T-helper 2 cell treated with Interferon-gamma antibody and Interleukin-4, amounts not matched to agents 100 ng/mL and 5 ng/mL, for 36 hours (primary cell): ENCODE measurements at regions not wholly inside any gene's neighbourhood (a gene's known extent, or its start where the extent isn't known, plus 50 kb on each side); places are given as distances from the start of the nearest gene placed in this dataset.

Source experiments
- intact Hi-C: fragments of 100-400 bp; cut with micrococcal nuclease; formaldehyde crosslinking; loops from one replicate; pipeline ENCODE4 v1.15.1; 2023

DNA sequence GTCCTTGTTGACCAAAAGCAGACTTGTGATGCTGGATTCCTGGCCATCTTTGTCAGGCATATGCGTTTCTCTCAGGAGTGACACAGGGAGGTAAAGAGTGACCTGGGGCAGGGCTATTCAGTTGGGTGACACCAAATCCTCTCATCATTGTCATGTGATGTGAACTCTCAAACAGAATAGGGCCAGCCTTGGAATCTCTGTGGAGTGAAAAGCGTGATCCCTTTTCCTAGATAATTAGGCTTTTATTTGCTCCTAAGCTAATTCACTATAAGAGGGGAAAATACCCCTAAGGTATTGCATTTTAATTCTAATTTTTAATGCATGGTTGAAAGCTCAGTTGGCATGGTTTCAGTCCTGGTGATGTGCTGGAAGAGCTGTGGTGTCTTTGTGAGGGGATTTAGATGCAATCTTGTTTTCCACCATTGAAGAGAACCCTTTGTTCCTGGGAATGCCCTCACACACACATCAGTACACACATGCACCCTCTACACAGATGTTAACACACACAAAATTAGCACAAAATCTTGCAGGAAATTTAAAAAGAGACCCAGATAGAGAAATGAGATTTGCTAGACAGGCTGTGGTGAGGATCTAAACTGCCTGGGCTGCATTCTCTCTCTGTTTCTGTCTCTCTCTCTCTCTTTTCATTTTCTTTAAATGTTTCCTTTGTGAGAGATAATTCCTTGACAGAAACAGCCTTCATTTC is 349.9 kb downstream of the TSN start:
- intact Hi-C loops: no loop called here

DNA sequence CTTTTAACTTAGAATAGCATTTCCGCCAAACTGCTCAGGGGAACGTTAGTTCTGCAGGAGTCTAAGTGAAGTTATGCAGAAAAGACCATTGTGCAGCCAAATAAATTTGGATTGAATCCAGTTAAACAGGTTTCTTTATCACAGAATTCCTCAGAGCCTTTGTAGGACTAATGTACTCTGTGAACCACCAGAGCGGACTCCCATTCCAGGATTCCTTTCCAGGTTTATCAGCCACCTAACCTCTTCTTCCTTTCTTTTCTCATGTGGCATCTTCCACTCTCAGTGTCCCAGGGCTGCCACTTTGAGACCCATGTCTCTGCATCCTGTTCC is 350.4 kb downstream of the TSN start:
- intact Hi-C loops: no loop called here

DNA sequence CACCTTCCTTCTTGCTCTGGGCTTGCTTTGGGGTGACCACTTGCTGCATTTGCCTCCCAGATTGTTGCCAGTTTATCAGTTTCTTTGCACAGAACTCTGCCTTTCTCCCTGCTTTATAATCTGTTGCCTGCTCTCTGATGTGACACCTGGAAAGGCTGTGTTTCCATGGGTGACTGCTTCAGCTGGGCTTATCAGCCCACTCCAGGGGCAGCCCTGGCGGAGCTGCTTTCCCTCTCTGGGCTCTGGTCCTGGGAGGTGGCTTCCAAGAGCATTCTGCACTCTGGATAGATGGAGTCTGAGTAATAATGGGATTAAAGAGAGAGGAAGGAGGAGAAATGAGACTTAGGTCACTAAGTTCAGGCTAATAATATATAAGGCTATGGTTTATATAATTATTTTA is 352.7 kb downstream of the TSN start:
- intact Hi-C loops: no loop called here

DNA sequence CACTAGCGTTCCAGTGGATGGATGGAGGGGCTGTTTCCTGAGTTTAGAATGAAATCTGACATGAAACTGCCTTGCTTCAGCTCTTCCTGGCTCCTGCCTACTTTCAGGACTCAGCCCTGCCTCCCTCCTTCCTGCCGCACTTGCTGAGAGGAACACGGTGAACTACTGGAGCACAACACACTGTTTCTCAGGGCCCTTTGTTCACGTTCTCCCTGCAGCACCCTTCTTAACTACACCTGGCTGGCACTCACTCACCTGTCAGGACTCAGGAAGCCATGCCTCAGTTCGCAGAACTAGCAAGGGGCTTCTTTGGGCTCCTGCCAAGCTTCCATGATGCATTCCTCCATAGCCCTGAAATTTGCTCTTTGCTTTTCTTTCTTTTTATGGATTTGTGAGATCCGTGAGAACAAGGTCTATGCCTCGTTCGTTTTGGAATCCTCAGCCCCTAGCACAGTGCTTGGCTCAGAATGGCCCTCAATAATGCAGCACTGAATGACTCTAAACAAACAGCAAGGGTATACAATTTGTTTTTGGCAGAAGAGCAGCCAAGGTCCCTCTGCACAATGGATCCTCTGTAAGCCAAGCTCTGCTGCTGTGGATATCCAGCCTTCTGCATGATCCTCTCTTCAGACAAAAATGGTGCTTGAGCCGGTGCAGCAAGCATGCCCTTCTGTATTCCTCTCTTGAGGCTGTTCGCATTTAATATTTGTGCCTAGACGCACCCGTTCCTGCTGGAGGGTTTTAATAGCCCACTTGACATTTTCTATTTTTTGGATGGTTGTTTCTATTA is 357.0 kb downstream of the TSN start:
- intact Hi-C loops: no loop called here

DNA sequence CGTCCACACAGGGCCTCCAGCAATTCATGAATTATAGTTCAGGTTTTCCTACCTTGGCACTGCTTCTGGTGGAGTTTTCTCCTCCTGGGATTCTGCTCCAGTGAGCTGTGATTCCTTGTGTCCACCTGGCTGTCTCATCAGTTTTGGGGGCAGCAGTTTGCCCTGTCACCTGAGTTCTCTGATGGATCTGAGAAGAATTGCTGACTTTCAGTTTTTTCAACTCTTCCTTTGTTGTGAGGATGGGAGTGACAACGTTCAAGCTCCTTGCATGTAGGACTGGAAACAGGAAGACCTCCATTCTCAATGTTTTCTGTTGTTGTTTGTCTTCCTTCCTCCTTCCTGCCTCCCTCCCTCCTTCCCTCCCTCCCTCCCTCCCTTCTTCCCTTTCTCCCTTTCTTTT is 359.0 kb downstream of the TSN start:
- intact Hi-C loops: no loop called here

DNA sequence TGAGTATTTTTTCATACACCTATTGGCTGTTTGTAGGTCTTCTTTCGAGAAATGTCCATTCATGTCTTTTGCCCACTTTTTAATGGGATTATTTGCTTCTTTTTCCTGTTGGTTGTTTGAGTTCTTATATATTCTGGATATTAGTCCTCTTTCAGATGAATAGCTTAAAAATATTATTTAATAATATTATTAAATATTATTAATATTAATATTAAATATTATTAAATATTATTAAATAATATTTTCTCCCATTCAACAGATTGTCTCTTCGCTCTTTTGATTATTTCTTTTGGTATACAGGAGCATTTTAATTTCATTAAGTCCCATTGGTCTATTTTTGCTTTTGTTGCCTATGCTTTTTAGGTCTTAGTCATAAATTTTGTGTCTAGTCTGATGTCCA is 361.9 kb downstream of the TSN start:
- intact Hi-C loops: no loop called here

DNA sequence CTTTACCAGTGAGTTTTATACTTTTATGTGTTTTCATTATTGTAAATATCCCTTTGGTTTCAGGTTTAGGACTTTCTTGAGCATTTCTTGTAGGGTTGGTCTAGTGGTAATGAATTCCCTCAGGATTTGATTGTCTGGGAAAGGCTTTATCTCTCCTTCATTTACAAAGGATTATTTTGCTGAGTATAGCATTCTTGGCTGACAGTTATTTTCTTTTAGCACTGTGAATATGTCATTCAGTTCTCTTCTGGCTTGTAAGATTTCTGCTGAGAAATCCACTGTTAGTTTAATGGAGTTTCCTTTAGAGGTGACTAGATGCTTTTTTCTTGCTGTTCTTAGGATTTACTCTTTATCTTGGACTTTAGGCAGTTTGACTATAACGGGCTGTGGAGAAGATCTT is 373.9 kb downstream of the TSN start:
- intact Hi-C loops: no loop called here

DNA sequence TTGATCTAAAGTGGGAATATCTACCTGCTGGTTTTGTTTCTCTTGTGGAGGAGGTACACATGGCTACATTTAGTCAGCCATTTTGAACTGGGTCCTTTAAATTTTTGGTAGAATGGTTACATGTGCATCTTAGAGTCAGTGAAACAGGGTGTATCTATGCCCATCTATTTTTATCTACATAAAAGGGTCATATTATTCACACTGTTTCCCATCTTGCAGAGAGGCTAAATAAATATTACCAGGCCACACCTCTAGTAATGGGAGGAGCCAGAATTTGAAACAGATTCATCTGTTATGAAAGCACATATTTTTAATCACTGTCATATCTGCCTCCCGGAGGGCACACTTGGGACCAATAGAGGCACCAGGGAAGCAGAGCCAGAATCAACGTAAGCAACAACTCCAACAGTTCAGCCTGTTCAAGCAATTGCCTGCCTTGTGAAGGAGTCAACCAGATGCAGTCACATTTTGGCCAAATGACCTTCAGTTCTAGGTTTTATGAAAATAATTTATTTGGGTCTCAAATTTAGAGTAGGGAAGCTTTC is 376.8 kb downstream of the TSN start:
- intact Hi-C loops: no loop called here

DNA sequence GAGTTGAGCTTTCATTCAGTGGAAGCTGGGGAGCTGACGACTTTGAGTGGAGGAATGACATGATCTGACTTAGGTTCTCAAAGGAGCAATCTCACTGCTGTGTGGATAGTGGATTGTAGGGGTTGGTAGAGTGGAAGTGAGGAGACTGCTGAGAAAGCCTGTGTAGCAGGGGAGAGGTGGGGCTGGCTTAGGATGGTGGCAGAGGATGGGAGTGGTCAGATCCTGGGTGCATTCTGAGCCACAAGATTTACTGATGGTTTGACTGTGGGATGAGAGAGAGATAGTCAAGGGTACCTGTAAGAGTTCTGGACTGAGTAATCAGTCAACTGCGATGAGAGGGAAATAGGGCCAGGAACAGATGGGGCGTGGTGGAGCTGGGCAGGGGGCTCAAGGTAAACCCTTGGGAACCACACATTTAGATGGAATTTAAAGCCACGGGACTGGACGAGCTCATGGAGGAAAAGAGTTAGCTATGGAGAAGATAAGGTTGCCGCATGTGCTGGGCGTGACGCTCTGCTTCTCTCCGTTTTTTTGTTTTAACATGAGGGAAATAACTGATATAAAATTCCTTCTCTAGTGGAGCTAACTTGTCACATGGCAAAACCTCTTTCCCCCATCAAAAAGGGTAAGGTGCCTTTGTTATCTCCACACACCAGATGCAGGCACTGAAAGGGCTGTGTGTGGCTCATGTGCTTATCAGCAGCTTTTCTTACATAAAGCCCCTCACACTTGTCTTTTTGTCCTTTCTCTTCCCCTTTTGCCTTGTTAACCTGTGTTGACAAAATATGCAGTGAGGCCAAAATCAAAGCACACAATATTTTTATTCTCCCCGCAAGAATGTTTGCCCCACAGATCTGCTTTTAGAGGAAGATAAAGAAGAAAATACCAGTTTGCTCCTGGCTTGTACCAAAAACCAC is 379.8 kb downstream of the TSN start:
- intact Hi-C loops: no loop called here

DNA sequence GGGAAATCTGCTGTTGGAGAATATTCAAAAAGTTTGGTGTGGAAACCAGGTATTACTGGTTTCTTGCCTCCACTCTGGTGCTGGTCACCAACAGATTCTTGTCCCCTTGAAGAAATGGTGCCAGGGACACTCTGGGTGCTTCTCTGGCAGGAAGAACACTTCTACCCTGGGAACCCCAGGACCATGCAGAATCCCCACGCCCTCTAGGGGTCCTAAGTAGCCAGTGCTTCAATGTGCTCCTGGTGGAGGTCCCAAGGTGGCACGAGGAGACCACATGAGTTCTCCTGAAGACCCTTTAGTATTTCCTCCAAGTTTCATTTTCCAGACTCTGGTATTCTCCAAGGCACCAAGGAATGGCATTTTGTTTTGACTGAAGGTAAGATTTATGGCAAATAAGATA is 380.6 kb downstream of the TSN start:
- intact Hi-C loops: no loop called here

DNA sequence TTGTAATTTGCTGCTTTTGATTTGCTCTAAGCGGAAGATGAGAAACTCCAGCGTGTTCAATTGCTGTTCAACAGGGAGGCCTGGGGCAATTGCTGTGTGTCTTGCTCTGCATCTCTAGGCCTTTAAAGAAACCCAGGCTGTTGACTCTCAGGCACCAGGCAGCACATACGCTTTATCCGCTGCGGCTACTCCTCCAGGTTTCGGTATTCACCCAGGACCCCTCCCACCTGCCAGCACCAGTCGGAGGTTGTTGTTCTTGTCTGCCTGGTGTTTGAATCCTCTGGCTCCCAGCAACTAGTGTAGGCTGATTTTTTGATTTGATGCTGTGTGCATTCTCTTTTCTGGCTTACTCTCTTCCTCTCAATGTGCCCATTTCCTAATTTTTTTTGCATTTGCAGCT is 383.1 kb downstream of the TSN start:
- intact Hi-C loops: no loop called here

DNA sequence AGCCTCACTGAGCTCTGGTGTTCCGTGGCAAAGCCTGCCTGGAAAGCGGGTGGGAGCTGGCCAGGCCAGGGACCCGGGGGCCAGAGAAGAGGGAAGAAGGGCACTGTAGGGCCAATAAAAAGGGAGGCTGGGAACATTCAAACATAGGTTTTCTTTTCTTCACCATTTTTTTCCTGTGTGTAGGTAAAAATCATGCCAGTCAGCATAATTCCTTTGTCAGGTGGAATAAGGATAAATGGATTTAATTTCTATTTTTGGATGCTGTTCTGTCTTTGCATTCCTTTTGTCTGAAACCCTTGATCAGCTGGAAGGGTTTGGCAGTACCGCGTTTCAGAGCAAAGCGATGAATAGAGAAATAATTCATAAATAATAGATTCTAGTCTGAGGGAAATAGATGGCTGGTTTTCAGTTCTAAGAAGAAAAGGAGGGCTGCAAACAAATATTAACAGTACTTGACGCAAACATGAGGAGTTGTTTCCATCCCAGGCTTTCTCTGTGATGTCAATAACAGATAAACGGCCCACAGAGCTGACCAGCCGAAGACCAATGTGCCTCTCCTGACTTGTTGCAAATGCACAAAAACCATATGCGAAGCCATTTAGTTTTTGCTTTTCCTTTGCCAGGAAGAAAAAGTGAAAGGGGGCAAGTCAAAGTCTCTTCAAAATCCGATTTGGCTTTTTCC is 384.4 kb downstream of the TSN start:
- intact Hi-C loops: no loop called here

DNA sequence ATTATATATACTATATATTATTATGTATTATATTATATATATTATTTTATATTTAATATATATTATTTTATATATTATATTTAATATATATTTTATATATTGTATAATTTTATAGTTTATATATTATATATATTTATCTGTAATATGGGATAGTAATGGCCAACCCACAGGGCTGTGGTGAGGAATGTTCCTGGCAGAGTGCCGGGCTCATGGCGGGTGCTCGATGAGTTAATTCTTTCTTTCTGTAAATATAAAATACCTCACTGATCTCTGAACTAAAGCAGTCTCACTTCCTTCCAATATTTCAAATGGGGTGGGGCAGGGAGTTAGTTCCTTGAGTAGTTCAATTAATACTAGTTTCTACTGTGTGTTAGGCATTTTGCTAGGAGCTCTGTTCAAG is 389.4 kb downstream of the TSN start:
- intact Hi-C loops: no loop called here

DNA sequence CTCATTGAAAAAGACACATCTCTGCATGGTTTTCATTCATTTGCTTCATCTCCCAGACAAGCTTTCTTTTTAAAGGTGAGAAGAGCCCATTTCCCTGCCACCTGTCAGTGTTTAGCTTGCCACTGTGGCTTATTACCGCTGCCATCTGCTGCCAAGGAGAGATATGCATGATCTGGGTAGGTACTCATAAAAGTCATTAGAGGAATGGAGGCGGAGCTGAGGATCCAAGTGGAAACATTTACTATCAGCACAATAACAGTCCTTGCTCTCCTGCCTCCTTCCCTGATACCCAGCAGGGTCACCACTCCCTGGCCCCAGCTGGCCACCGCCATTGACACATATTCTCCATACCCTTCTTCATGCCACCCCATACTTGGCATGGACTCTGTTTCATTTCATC is 390.4 kb downstream of the TSN start:
- intact Hi-C loops: no loop called here

DNA sequence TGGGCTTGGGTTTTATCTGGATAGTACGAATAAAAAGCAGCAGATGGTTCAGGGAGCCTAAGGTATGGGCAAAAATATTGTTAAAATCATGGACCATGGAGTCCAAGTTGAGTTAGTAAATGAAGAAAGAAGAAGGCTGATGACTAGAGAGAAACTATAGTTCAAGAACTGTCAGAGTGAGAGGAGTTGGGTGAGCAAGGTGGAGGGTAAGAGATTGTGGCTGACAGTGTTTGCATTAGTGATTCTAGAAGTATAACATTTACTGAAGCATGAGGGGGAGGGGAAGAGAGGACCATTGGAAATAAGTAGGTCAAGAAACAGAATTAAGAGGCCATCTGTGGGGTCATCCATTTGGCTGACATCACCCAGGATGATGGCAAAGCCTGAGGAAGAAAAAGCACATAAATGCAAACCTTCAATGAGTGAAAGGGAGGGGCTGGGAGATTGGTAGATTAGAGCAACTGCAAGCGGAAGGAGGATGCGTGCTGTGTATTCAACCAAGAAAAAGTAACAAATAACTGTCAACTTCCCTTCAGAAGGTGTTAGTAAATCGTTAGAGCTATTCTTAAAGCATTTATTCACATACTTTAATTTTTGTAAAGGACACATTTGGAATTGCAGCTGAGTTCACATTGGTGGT is 392.8 kb downstream of the TSN start:
- intact Hi-C loops: no loop called here

DNA sequence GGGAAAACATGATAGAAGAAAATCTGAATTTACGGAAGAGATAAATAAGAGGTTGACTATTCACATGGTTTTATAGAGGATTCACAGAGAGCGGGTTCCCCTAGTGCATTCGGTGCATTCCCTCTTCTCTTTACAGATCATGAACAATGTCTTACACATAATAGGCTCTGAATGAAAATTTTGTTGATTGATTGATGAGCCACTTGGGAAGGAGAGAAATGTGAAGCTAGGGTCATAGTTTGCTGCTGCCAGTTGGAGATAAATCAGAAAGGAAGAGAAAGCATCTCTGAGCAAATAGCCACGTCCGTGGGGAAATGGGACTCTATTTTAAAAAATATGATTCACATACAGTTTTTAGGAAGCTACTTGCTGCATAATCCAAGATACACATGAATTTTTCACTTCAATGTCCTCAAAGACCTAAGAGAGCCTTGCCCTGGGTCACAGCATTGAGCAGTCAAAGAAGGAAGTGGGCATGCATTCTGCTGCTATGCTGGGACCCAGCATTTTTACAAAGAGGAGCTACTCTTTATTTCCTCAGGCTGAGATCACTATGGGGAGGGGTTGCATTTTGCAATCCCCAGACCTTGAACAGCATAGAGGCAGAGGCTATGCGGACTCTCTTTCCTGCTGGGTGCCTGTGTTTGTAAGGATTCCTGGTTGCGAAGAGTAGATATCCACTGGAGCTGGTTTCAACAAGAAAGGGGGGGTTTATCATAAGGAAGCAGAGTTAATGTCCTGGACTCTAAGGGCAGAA is 395.3 kb downstream of the TSN start:
- intact Hi-C loops: no loop called here

DNA sequence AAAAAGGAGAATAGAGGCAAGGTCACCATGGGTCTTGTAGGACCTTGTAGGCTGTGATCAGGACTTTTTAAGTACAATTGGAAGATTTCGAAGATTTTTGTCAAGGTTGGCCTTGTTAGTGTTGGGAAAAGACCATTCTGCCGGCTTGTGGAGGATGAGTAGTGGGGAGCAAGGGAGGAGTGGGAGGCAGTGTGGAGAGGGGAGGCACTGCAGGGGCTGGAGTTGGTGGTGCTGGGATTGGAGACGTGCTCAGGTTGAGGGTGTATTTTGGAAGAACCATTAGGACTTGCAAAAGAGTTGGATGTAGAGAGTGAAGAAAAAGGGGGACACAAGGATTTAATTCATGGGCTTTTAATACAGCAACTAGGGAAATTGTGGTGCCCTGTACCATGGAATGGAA is 397.1 kb downstream of the TSN start:
- intact Hi-C loops: no loop called here

DNA sequence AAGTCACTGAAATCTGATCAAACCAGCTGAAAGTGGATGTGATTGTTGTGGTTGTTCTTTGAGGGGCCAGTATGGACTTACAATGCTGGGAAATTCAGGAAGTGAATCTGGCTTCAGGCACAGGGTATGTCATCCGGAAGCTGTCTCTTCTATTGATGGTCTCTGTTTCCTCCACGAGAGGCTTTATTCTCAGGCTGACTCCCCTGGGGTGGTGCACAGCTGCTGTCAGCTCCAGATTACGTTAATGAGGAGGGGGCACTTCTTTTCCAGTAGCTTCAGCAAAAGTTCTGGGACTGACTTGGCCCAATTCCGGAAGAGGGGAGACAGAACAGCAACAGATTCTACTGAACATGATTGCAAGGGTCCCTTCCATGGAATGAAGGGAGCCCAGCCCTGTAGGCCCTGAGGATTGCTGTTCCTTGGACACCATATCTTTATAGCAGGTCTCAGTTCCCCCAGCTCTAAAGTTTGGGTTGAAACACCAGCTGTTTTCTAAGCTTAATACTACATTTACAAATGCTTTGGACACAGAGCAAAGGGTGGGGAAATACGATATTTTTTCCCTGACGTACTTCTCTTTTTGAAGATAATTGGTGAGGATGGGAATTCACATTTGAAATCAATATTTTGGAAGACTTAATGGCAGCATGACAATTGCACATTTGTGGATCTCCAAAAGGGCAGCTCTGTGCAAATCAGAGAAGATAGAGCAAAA is 400.9 kb downstream of the TSN start:
- intact Hi-C loops: no loop called here

DNA sequence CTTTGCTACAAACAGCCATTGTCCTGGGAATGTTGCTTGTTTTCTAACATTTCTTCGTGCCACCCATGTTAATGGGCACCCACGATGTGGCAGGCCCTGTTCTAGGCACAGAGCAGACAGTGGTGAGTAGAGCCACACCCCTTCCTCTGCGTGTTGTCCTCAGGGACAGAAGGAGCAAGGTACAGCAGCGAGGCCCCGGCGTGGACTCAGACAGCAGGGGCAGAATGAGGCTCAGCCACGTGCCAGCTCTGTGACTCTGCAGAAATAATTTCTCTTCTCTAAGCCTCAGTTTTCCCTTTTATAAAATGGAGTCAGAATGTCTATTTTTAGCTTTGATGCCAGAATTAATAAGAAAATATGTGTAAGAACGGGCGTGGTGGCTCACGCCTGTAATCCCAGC is 401.7 kb downstream of the TSN start:
- intact Hi-C loops: no loop called here

DNA sequence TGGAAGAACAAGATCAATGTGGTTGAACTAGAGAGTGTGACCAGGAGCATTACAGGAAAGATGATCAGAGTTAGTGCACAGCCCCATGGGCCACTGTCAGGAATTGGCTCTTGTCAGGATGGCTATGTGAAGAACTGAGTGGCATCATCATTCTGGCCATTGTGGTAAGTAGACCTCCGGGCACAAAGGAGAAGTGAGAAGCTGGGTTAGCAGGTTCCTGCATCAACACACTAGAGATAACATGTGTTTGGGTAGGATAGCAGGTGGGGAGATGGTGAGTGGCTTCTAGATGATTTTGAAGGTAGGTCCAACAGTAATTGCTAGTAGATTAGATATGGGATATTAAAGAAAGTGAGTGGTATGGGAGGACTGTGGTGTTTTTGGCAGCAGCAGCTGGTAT is 408.2 kb downstream of the TSN start:
- intact Hi-C loops: no loop called here
